ENCODE measurements at regions not wholly inside any gene's neighbourhood (a gene's known extent, or its start where the extent isn't known, plus 50 kb on each side); places are given as distances from the start of the nearest gene placed in this dataset.

DNA sequence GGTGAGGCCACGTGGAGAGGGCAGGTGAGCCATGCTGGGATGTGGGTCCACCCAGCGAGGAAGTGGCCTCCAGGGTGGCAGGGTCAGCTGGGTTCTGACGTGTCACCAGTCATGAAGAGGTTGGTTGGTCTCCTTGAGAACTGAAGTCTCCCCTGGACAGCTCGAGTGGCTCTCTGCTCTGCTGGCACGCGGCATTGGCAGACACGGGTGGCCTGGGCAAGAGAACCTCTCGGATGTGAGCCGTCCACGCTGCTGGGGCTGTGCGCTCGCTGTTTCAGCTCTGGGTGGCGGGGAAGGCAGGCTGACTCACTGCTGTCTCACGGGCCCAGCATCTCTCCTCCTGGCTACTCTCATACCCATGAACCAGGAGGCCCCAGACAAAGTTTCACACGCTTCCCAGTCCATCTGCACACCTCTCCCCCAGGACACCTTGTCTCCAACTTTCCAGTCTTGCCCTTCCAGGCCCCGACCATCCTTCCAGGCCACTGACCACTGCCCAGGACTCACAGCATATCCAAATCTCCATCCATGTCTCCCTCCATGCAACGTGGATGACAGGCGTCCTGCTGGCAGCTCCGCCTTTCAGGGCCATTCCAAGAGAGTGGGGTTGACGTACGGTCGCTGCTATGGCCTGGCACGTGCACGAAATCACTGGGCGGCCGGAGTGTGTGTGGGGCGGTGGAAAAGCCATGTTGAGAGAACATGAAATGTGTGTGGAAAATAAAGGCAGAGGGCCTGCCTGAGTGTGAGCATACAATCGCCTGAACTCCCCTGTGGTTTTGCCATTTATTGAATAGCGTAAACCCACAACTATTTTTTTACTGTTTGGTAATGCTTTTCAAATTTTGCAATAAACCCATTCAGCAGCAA lies 145.0 kb upstream of the COL5A1 start:
- TF ChIP-seq CTCF (IDR thresholded peaks at IDR 0.05): no peak
- TF ChIP-seq POLR2A (IDR thresholded peaks at IDR 0.05): no peak

Data from vagina (tissue), 2 donors.